HL-60 (cell line): ENCODE measurements at regions not wholly inside any gene's neighbourhood (a gene's known extent, or its start where the extent isn't known, plus 50 kb on each side); places are given as distances from the start of the nearest gene placed in this dataset.

Experiments used
- GABPA ChIP-seq: IDR thresholded peaks from 2 replicates; pipeline ENCODE4 v1.6.1; 2012; ENCODE audit warnings: low read depth
- POLR2AphosphoS5 ChIP-seq: IDR thresholded peaks from 2 replicates; pipeline ENCODE4 v1.6.1; 2012; ENCODE audit warnings: low read depth
- SPI1 ChIP-seq: IDR thresholded peaks from 2 replicates; pipeline ENCODE4 v1.6.1; 2012; ENCODE audit warnings: low read depth, mild to moderate bottlenecking, borderline replicate concordance
- TF ChIP-seq, protein P1 (sequence below): IDR thresholded peaks from one replicate; pipeline ENCODE4 v1.5.1; 2011; ENCODE audit warnings: low read length, control low read depth, inconsistent platforms; ENCODE audit not compliant: insufficient read depth
- TF ChIP-seq, protein P2 (sequence below): IDR thresholded peaks from 2 replicates; pipeline ENCODE4 v1.6.1; 2012; ENCODE audit warnings: low read depth; ENCODE audit not compliant: insufficient replicate concordance

DNA sequence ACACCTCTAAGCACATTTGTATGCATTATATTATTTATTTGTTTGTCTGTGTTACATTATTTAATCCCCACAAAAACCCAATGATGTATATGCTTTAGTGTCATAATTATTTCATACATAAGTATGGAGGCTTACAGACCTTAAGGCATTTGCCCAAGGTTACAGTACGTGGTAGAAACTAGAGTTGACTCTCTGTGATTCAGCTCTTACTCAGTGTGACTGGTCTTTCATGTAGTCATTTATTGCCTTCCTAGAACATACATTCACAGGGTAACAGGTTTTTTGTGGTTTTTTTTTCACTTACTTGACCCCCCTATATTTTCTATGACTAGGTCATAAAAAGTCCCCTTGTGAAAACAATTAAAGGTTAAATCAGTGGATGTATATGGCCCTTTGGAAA, 566.8 kb downstream of the TFAP2A start:
- TF ChIP-seq, protein P1, sequence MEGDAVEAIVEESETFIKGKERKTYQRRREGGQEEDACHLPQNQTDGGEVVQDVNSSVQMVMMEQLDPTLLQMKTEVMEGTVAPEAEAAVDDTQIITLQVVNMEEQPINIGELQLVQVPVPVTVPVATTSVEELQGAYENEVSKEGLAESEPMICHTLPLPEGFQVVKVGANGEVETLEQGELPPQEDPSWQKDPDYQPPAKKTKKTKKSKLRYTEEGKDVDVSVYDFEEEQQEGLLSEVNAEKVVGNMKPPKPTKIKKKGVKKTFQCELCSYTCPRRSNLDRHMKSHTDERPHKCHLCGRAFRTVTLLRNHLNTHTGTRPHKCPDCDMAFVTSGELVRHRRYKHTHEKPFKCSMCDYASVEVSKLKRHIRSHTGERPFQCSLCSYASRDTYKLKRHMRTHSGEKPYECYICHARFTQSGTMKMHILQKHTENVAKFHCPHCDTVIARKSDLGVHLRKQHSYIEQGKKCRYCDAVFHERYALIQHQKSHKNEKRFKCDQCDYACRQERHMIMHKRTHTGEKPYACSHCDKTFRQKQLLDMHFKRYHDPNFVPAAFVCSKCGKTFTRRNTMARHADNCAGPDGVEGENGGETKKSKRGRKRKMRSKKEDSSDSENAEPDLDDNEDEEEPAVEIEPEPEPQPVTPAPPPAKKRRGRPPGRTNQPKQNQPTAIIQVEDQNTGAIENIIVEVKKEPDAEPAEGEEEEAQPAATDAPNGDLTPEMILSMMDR: no peak
- TF ChIP-seq POLR2AphosphoS5 (no peak), GABPA (no peak), SPI1 (no peak)
- TF ChIP-seq, protein P2, sequence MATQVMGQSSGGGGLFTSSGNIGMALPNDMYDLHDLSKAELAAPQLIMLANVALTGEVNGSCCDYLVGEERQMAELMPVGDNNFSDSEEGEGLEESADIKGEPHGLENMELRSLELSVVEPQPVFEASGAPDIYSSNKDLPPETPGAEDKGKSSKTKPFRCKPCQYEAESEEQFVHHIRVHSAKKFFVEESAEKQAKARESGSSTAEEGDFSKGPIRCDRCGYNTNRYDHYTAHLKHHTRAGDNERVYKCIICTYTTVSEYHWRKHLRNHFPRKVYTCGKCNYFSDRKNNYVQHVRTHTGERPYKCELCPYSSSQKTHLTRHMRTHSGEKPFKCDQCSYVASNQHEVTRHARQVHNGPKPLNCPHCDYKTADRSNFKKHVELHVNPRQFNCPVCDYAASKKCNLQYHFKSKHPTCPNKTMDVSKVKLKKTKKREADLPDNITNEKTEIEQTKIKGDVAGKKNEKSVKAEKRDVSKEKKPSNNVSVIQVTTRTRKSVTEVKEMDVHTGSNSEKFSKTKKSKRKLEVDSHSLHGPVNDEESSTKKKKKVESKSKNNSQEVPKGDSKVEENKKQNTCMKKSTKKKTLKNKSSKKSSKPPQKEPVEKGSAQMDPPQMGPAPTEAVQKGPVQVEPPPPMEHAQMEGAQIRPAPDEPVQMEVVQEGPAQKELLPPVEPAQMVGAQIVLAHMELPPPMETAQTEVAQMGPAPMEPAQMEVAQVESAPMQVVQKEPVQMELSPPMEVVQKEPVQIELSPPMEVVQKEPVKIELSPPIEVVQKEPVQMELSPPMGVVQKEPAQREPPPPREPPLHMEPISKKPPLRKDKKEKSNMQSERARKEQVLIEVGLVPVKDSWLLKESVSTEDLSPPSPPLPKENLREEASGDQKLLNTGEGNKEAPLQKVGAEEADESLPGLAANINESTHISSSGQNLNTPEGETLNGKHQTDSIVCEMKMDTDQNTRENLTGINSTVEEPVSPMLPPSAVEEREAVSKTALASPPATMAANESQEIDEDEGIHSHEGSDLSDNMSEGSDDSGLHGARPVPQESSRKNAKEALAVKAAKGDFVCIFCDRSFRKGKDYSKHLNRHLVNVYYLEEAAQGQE: no peak
